ENCODE measurements at regions not wholly inside any gene's neighbourhood (a gene's known extent, or its start where the extent isn't known, plus 50 kb on each side); places are given as distances from the start of the nearest gene placed in this dataset.
A peak's percentile ranks its signal among the peaks of the same experiment; 100 is the strongest.

DNA sequence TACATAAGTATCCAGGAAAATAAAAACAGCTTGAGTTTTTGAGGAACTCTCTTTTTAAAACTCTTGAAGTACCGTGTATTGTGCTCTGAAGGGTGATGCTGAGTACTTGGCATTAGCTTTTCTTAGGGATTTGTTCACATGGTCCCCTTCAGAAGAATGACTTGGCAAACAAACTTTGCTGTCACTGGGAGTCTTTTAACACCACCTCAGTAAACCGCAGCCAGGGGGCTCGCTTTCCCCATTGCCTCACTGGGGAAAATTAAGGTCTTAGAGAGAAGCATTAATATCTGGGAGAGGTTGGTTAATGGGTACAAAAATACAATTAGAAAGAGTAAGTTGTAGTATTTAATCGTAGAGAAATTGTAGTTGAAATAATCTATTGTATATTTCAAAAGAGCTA, 105.9 kb upstream of the DAP start:
- no peak overlapping the region for H3K4me3 ChIP-seq (ENCODE audit: low read depth, low read length)
- no peak for TF ChIP-seq CTCF (IDR thresholded peaks at IDR 0.05; ENCODE audit: low read depth, low read length, missing control alignments)
- DNase-seq (ENCODE audit: low read depth): no peak

DNA sequence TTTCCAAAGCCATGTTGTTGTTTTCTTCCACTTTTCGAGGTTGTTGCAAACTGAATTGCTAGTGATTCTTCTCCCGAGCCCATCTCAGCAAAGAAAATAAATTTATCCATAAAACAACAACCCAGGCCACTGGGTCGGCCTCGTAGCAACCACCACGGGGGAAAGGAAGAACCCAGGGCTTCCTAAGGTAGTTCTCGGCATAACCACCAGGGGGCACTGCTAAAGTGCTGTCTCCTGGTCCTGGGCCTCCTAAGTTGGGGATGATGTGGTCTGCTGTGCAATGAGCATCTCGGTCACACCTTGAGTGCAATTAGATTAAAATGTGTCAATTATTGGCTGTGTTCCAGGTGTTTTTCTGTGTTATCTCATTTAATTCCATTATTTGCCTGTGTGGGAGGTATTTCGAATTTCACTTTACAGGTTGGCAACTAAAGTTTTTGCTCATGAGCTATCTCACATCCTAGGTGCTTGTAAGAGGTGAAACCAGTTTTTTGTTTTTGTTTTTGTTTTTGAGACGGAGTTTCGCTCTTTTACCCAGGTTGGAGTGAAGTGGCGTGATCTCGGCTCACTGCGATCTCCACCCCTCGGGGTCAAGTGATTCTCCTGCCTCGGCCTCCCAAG, 102.8 kb upstream of the DAP start:
- H3K4me3 ChIP-seq (ENCODE audit: low read depth, low read length): no peak overlapping the region

GRCh38 chr5:10862085-10862484, 101.1 kb upstream of the DAP start:
- DNase-seq (ENCODE audit: low read depth): no peak

More for the DNA sequence above, 102.8 kb upstream of the DAP start:
- peak; percentile 24 for DNase-seq (ENCODE audit: low read depth)
- peak; percentile 97 for TF ChIP-seq CTCF (IDR thresholded peaks at IDR 0.05; ENCODE audit: low read depth, low read length, missing control alignments)

DNA sequence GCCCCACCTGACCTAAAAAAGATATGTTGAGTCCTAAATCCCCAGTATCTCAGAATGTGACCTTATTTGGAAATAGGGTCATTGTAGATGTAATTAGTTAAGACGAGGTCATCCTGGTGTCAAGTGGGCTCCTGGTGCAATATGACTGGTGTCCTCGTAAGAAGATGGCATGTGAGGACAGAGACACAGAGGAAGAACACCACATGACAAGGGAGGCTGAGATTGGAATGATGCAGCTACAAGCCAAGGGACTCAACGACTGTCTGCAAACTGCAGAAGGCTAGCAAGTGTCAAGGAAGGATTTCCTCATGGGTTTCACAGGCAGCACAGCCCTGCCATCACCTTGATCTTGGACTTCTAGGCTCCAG, 100.4 kb upstream of the DAP start:
- no peak for TF ChIP-seq CTCF (IDR thresholded peaks at IDR 0.05; ENCODE audit: low read depth, low read length, missing control alignments)
- no peak overlapping the region for H3K4me3 ChIP-seq (ENCODE audit: low read depth, low read length)
- no peak for DNase-seq (ENCODE audit: low read depth)

More at GRCh38 chr5:10862085-10862484, 101.1 kb upstream of the DAP start:
- no peak for TF ChIP-seq CTCF (IDR thresholded peaks at IDR 0.05; ENCODE audit: low read depth, low read length, missing control alignments)
- H3K4me3 ChIP-seq (ENCODE audit: low read depth, low read length): no peak overlapping the region

DNA sequence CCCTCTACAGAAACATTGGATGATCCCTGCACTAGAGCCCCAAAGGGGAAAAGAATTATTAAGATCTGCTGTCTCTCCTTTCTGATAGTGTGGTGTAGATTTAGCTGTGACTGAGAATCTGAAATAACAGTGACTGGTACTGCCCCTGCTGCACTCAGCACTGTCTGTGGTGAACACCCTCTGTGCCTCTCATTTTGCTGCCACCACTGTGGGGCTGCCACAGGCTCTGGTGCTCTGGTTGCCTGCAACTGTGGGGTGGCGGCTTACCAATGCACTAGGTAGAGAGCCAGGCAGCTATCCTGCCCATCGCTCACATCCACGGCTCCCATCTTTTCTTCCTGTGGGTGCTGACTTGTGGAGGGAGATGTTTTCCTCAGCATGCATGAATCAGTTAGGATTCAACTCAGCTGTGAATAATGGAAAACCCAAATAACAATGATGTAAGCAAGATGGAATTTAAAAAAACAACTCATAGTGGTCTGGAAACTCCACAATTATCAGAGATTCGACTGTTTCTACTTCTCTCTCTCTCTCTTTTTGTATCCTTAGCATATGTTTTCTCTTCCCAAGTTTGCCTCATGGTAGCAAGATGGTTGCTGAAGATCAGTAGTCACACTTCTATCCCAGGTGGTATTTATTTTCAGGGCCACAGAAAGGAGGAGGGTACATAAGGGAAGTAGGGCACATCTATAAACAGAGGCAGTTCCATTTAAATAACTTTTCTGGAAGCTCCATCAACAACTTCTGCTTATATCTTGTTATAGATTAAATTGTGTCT, 99.8 kb upstream of the DAP start:
- no peak for TF ChIP-seq CTCF (IDR thresholded peaks at IDR 0.05; ENCODE audit: low read depth, low read length, missing control alignments)
- H3K4me3 ChIP-seq (ENCODE audit: low read depth, low read length): no peak overlapping the region
- DNase-seq (ENCODE audit: low read depth): no peak

- no peak for TF ChIP-seq CTCF (IDR thresholded peaks at IDR 0.05; ENCODE audit: low read depth, low read length, missing control alignments)
- H3K4me3 ChIP-seq (ENCODE audit: low read depth, low read length): no peak overlapping the region
- DNase-seq (ENCODE audit: low read depth): no peak
These were observed 99.1 kb upstream of the DAP start for GRCh38 chr5:10860196-10860543.

Measured in GM12864 (cell line).